HG03457 (cell line): ENCODE measurements at regions not wholly inside any gene's neighbourhood (a gene's known extent, or its start where the extent isn't known, plus 50 kb on each side); places are given as distances from the start of the nearest gene placed in this dataset.
"Not testable (repeated sequence)": the region's sequence is repeated elsewhere in the genome, so short reads cannot be mapped to it uniquely, and the experiment has no call there.

Experiments used
- ATAC-seq: cut with Tn5 transposase; IDR thresholded peaks from one replicate; pipeline ENCODE4 v1.9.1; 2021; ENCODE audit warnings: moderate number of reproducible peaks; ENCODE audit not compliant: unreplicated experiment

DNA sequence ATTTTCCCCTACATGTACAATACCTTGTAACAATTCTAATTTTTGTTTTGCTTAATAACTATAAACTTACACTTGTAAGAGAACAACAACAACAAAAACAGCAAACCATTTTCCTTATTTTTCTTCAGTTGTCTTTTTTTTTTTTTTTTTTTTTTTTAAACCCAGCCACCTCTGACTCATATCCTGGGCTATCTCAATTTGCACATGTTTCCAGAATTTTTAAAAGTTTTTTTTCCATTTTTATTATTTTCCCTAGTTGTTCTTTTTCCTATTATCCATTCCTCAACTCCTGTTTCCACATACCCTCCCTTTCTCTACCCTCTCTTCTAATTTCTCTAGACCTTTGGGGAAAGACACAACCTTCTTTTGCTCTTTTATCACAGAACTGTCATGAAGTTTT, 112.5 kb downstream of the EFEMP1 start:
- no peak for ATAC-seq

DNA sequence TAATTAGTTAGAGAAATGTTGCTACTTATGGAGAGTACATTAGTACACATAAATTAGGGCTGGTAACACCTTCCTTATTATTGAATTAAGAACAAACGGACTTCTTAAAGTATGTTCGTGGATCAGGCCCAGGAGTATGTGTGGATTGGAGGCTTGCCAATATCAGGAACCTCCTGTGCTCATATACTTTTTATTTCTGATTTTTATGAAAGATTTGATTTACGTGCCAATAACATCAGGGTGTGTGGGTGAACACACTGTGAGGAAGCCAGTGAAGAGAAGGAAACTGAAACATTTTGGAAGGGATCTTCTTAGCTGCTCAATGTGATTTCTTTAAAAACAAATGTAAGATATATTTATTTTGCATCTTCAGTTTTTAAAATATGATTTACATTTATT, 113.0 kb downstream of the EFEMP1 start:
- ATAC-seq: no peak

DNA sequence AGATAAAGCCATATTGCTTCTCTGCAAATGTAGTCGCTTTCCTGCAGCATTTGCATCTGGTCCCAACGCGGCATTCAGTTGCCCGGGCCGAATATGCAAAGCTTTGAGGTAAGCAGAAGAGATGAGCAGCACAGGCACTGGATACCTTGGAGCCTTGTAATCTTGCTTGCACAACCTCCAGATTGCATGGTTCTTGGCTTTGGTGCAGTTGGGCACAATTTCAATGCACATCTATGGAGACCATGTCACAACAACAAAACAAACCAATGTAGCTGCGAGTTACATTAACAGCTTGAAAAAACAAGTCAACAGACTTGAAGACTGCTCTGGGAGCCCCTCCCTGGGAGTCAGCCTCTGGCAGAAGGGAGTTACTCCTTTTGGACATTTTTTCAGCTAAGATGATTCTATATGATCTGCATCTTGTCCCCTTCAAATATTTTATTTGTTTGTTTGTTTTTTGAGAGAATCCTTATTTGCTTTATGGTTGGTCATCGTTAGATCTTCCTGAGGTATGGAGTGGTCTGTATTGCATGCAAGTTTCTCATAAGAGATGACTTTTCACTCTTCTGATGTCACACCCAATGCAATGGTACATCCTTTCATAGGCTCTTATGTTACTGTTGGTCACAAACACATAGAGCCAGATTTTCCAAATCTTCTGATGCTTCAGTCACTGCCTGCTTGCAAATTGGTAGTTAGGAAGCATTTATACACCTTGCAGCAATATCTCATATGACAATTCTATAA, 113.5 kb downstream of the EFEMP1 start:
- no peak for ATAC-seq

DNA sequence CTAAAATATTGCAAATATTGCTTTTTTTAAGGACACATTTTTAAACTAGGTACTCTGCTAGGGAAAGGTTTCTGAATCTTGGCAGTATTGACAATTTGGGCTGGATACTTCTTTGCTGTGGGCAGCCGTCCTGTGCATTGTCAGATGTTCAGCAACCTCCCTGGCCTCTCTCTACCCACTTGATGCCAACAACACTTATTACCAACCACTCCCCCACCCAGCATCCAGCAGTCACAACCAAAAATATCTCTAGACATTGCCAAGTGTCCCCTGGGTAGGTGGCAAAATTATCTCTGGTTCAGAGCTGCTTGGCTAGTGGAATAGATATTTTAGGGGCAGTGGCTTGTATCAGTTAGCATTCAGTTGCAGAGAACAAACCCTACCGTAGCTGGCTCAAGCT, 114.3 kb upstream of the PNPT1 start:
- no peak for ATAC-seq

DNA sequence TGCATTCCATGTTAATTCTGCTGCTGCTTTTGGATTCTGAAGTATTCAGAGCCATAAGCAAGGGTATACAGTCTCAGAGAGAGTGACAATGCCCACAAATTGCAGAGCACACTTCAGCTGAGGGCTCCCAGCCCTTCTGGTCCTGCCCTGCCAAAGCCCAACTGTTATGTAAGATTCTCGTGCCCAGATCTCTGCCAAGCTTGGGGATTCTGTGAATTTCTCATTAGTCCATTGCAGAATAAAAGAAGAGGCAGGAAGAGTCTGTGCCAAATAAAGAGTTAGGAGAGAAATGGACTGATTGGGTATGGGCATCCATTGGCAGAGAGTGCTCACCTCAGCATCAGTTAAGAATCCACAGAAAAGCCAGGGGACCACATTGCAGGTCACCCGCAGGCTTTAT, 112.0 kb upstream of the PNPT1 start:
- ATAC-seq: no peak

DNA sequence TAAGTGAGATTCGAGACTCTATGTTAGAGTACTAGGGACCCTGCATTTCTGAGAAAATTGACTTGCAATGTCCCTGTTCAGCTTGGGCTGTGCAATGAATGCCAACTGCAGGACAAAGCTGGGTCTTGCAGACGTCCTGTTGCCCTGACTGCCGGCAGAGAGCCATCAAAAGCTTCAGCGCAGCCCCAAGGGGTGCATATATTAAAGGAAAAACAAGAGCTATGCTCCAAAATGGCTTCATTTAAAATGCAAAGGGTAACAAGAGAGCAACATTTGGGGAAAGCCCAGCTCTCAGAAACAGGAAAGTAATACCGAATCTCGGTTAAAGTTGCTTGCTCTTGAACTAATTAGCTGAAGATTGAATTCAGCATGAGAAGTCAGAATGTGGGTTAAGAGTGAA, 110.9 kb upstream of the PNPT1 start:
- no peak for ATAC-seq

DNA sequence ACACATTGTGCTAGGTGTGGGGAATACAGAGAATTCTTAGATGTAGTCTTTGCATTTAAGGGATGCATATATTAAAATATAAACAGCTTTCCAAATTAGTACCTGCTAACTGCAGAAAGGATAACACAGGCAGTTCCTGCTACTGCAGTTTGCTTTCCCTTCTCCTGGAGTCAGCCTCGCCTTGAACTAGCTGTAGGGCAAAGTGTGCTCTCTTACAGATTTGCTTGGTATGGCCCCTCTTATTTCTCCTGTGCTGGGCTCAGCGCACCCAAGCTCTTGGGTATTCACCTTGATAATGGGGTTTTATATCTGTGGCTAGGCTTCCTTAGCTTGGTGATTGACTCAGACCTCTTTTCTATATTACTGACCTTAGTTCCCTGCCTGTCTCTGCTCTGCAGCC, 108.4 kb upstream of the PNPT1 start:
- ATAC-seq: no peak

DNA sequence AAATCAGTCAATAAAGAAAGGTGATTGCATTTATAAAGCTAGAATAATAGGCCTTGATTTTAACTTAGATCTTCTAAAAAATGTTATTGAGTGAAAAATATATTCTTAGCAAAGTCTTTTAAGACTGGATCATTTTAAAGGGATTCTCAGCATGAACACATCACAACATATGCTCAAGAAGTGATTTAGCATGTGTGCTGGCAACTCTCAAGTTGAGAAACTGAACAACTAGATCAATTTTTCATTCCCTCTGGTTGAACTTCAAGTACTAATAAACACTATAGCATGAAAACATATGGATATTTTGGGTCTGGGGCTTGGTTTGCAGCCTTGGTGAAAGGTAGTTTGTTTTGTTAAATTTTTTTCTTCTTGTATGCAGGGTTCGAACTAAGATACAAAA, 107.8 kb upstream of the PNPT1 start:
- no peak for ATAC-seq

DNA sequence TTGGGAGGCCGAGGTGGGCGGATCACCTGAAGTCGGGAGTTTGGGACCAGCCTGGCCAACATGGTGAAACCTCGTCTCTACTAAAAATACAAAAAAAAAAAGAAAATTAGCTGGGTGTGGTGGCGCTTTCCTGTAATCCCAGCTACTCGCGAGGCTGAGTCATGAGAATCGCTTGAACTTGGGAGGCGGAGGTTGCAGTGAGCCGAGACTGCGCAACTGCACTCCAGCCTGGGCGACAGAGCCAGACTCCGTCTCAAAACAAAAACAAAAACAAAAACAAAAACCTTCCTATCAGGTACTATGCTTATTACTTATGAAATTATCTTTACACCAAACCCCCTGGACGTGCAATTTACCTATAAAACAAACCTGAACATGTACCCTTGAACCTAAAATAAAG, 106.0 kb upstream of the PNPT1 start:
- ATAC-seq: not testable (repeated sequence)

DNA sequence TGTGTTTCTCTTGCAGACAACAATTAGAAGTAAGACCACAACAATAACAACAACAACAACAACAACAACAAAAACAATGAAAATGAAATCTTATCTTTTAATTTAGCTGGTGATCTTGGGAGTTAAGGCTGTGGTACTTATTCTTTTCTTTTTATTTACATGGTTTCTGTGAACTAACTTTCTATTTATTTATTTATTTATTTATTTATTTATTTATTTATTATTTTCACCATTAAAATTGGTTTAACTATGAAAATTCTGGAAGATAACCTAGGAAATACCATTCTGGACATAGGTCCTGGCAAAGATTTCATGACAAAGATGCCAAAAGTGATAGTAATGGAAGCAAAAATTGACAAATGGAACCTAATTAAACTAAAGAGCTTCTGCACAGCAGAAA, 102.5 kb upstream of the PNPT1 start:
- no peak for ATAC-seq

DNA sequence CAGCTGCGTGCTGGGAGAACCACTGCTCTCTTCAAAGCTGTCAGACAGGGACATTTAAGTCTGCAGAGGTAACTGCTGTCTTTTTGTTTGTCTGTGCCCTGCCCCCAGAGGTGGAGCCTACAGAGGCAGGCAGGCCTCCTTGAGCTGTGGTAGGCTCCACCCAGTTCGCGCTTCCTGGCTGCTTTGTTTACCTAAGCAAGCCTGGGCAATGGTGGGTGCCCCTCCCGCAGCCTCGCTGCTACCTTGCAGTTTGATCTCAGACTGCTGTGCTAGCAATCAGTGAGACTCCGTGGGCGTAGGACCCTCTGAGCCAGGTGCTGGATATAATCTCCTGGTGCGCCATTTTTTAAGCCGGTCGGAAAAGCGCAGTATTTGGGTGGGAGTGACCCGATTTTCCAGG, 100.0 kb upstream of the PNPT1 start:
- ATAC-seq: not testable (repeated sequence)

DNA sequence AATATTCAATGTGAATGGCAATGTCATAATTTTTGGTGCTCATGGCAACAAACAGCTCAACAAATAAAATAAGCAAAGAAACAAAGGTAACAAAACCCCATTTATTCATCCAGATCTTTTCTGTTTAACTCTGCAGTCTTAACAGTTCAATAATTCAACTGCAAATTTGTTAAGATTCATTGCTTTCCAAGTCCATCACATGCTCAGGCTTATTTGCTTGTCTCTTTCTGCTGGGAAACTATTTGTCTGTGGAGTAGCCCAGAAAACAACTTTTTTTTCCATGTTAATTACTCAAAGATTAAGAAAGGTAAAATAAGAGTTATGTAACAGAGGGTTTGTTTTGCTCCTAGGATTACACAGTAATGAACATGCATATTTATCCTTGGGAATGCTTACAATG, 92.6 kb upstream of the PNPT1 start:
- ATAC-seq: no peak

DNA sequence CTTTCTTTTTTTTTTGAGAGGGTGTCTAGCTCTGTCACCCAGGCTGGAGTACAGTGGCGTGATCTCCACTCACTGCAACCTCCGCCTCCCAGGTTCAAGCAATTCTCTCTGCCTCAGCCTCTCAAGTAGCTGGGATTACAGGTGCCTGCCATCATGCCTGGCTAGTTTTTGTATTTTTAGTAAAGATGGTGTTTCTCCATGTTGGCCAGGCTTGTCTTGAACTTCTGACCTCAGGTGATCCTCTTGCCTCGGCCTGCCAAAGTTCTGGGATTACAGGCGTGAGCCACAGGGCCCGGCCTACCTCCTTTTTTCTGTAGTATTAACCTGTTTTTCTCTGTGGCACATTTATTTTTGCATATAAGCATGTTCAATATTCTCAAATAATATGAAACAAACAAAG, 90.1 kb upstream of the PNPT1 start:
- ATAC-seq: not testable (repeated sequence)

DNA sequence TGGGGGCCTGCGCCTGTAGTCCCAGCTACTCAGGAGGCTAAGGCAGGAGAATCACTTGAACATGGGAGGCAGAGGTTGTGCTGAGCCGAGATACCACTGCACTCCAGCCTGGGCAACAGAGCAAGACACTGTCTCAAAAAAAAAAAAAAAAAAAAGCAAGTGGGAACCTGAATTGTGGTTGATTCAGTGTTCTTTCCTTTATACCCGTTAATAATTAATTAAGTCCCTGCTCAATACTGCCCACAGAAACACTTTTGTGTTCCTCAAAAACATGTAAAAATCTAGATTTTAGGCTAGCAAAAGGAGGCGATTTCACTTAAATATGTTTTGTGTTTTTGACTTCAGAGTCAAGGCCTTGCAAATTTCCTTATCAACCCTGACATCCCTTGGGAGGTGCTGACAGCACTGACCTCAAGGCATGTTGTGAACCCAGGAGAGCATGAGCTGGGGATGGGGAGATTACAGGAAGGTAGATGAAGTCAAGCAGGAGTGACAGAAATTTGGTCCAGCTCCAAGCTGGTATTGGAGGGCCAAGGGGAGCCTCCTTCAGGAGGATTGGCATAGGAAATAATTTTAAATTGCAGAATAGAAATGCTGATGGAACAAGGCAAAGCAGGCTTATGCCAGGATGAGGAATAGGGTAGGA, 89.0 kb upstream of the PNPT1 start:
- ATAC-seq: no peak

DNA sequence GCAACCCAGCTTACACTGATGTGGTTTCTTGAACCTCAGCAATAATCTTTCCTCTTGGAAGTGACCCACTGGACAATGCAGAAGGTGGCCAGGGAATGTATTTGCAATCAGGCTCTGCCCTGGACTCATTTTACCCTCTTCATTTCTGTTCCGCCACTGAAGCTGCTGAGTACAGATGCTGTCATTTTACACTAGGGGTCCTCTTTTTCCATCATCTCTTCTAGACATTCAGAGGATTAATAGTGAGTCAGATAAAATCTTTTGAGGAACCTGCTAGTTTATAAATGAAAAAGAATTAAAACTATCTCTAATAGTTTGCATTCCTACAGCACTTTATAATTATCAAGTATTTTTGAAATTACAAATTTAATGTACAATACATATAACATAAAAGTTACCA, 87.9 kb upstream of the PNPT1 start:
- ATAC-seq: no peak

DNA sequence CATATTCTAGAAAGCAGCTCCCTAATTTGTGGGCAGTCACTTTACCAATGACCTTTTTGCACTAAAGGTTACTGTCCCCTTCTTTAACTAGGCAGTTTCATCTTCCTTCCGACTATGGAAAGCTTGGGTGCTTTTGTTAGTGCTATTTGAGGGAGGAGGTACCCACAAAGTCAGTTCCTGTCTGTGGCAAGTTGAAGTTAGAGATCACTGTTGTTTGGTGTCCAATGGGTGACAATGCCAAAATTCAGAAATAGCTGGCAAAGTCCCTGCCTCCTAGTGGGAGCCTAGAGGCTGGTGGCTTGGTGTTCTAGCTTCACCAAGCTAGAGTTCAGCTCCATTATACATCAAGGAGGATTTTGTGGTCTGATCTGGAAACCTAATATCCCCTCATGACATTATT, 87.1 kb upstream of the PNPT1 start:
- peak; percentile 37 for ATAC-seq

DNA sequence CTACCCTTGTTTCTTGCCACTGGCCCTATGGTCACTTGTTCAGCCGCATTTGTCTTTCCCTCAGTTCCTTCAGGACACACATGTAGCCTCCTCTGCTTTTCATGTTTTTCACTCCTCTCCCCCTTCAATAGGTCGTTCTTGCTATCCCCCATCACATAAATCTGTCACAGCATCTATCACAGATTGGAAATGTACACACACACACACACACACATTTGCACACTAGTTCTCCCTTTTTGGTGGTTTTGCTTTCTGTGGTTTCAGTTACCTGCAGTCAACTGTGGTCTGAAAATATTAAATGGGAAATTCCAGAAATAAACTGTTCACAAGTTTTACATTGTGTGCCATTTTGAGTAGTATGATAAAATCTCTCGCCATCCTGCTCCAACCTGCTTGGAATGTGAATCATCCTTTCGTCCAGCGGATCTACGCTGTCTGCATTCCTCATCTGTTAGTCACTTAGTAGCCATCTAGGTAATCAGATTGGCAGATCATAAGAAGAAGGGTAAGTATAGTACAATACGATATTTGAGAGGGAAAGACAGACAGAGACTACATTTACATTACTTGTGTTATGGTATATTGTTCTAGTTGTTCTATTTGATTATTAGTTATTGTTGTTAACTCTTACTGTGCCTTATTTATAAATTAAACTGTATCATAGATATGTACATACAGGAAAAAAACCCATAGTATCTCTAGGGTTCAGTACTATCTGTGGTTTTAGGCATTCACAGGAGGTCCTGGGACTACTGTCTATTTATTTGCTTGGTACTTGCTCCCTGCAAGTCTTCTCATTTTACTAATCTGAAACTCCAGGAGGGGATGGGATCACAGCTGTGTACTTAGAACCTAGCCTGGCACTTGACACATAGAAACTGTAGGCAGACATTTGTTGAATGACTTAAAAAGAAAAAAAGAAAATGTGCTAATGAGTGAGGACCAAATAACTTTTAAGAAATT, 86.1 kb upstream of the PNPT1 start:
- ATAC-seq: no peak

DNA sequence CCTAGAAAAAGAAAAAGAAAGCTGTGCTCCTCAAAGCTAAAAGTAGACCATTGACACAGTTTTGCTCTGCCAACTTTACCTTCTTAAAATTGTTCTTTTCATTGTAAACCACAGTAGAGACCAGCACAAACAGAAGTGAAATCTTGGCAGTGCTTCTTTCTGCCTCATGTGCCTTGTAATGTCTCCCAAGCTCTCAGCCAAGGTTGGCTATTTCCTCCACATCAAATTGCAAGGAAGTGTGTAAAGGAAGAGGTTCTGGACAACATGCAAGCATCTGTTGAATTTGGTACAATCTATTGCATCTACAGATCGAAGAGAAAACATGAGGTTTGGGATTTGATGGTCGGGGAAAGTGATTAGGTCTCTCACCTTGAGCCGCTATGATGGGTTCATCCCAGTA, 83.3 kb upstream of the PNPT1 start:
- ATAC-seq: no peak

DNA sequence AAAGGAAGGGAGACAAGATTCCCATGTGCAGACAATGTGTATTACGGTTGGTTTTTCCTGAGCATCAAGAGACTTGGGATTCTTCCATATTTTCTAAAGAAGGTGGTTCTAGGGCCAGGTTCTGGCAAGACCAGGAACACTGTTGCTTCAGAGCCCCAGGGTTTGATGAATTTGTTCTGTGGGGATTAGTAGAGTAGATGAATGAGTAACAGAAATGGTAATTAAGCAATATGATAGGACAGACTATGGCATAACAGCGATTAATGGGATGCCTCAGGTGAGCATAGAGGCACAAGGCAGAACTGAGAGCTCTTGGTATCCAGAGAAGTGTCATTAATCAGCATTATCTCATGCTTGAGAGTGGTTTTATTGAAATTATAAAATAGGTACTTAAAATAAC, 82.8 kb upstream of the PNPT1 start:
- no peak for ATAC-seq

DNA sequence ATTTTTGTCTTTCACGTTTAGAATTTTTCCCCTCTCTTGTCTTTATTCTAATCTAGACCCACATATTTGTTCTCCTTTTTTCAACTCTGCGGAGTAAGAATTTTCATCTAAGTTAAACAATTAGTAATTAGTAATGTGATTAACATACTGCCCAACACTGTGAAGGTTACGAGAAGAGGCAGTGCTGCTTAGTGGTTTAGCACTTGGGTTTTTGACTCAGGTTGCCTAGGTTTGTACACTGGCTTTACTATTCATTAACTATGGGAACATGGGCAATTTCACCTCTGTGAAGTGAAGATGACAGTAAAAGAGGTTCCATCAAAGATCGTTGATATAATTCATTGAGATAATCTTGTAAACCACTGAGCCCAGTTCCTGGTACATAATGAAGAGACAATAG, 82.2 kb upstream of the PNPT1 start:
- ATAC-seq: peak; percentile 44

DNA sequence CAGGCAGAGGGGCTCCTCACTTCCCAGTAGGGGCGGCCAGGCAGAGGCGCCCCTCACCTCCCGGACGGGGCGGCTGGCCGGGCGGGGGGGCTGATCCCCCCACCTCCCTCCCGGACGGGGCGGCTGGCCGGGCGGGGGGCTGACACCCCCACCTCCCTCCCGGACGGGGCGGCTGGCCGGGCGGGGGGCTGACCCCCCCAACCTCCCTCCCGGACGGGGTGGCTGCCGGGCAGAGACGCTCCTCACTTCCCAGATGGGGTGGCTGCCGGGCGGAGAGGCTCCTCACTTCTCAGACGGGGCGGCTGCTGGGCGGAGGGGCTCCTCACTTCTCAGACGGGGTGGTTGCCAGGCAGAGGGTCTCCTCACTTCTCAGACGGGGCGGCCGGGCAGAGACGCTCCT, 80.0 kb upstream of the PNPT1 start:
- ATAC-seq: not testable (repeated sequence)
